ENCODE measurements at regions not wholly inside any gene's neighbourhood (a gene's known extent, or its start where the extent isn't known, plus 50 kb on each side); places are given as distances from the start of the nearest gene placed in this dataset.

DNA sequence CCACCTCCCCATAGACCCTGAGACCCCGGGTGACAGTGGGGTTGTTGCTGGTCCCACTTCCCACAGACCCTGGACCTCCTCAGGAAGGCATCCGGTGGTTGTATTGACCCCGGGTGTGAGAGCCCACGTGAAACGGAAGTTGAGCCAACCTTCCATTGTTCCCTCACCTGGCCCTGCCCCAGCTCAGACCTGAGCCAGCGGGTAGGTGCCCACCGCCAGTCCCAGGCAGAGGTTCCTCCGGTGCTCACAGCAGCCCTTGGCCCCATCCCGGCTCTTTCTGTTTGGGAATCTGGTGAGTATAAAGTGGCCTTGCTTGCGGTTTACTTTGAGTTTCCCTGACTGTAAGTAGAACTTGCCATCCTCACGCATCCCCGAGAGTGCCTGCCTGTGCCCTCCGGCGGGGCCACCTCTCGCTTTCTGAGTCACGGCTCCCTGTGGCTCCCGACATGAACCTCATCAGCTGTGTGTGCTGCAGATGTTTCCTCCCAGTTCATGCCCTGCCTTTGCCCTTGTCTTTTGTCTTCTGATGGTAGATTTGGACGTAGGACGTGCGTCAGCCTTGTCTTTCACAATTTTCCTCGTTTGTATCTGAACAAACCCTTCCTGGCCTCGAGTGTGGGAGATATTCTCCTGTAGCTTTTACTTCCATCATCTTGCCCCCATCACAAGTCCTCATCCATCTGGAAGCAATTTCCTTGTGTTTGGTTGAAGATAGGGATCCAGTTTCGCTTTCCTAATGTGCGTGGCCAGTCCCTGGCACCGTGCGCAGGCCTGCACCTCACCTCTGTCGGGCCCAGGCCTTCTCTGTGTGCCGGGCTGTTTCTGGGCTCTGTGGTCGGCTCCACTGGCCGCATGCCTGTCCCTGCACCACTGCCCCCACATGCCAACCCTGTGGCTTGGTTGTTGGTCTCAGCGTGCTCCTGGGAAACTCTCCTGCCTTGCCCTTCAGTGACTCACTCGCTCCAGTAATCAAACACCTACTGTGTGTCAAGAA is 76.0 kb downstream of the METRNL start:
- Histone ChIP-seq H3K9ac (ENCODE audit: control insufficient read depth, insufficient read depth, low read length) (no peak overlapping the region), H3K4me1 (ENCODE audit: control insufficient read depth, insufficient read depth, low read length) (no peaks in the 10 kb centered on the region), H2AFZ (ENCODE audit: control insufficient read depth, low read depth, low read length) (no peak overlapping the region), H3K27me3 (replicated peaks in 1 of 2; ENCODE audit: control insufficient read depth in 2 of 2, insufficient read depth in 2 of 2, low read length in 1 of 2) (no peaks in the 10 kb centered on the region), H3K79me2 (ENCODE audit: control insufficient read depth, insufficient read depth, low read length) (no peaks in the 10 kb centered on the region), H4K20me1 (ENCODE audit: control insufficient read depth, insufficient read depth) (no peaks in the 10 kb centered on the region), H3K36me3 (ENCODE audit: control insufficient read depth in 2 of 2, insufficient read depth in 2 of 2, low read length in 1 of 2) (no peaks in the 10 kb centered on the region), H3K27ac (ENCODE audit: control insufficient read depth, insufficient read depth) (no peak overlapping the region), H3K4me2 (ENCODE audit: control insufficient read depth, insufficient read depth) (no peak overlapping the region), H3K9me3 (replicated peaks; ENCODE audit: control insufficient read depth, insufficient read depth, low read length) (no peaks in the 10 kb centered on the region), H3K4me3 (no peak overlapping the region)
- CTCF ChIA-PET = interaction anchor here (1.1 kb wide), 1 partner anchor 17 kb away, joined by 5 read pairs; no protein-coding TSS in a partner anchor
- BruUV-seq (replicated peaks) = no TSS peak
- in situ Hi-C loops (cut with MboI) = no loop called here
- RAD21 ChIA-PET (ENCODE audit: unreplicated experiment) = no interaction called here
- DNase-seq (ENCODE audit: low read depth, low spot score) (no peak), ATAC-seq (no peak), FAIRE-seq (no peak)
- 40% methylated on average over 32 of the region's 32 CpGs for WGBS (ENCODE audit: insufficient coverage, insufficient replicate concordance, low lambda C conversion rate, missing lambda C conversion rate)
- POLR2A ChIA-PET = no interaction called here
- intact Hi-C loops (cut with micrococcal nuclease; ENCODE audit: unreplicated experiment) = no loop called here
- SMC1A ChIA-PET (ENCODE audit: uncharacterized antibody, unreplicated experiment) = no interaction called here
- no peak for TF ChIP-seq ZNF207 (IDR thresholded peaks at IDR 0.05; ENCODE audit: borderline replicate concordance)
- TF ChIP-seq KLF5 (IDR thresholded peaks at IDR 0.05; ENCODE audit: partially characterized antibody) = no peak
- TF ChIP-seq TCF7 (IDR thresholded peaks at IDR 0.05; ENCODE audit: borderline replicate concordance) = no peak
- TF ChIP-seq MXI1 (IDR thresholded peaks at IDR 0.05; ENCODE audit: low read depth, low read length) = no peak
- TF ChIP-seq RELA (IDR thresholded peaks at IDR 0.05; ENCODE audit: borderline replicate concordance, partially characterized antibody) = no peak
- TF ChIP-seq ZNF592 (IDR thresholded peaks at IDR 0.05) = no peak
- no peak for TF ChIP-seq DPF2 (IDR thresholded peaks at IDR 0.05)
- no peak for TF ChIP-seq IRF5 (IDR thresholded peaks at IDR 0.05; ENCODE audit: borderline replicate concordance)
- TF ChIP-seq MEF2A (IDR thresholded peaks at IDR 0.05; ENCODE audit: insufficient read depth, low read depth, low read length) = no peak
- TF ChIP-seq, protein P1, sequence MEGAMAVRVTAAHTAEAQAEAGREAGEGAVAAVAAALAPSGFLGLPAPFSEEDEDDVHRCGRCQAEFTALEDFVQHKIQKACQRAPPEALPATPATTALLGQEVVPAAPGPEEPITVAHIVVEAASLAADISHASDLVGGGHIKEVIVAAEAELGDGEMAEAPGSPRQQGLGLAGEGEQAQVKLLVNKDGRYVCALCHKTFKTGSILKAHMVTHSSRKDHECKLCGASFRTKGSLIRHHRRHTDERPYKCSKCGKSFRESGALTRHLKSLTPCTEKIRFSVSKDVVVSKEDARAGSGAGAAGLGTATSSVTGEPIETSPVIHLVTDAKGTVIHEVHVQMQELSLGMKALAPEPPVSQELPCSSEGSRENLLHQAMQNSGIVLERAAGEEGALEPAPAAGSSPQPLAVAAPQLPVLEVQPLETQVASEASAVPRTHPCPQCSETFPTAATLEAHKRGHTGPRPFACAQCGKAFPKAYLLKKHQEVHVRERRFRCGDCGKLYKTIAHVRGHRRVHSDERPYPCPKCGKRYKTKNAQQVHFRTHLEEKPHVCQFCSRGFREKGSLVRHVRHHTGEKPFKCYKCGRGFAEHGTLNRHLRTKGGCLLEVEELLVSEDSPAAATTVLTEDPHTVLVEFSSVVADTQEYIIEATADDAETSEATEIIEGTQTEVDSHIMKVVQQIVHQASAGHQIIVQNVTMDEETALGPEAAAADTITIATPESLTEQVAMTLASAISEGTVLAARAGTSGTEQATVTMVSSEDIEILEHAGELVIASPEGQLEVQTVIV (IDR thresholded peaks at IDR 0.05; ENCODE audit: borderline replicate concordance, partially characterized antibody) = no peak
- no peak for TF ChIP-seq RB1 (IDR thresholded peaks at IDR 0.05; ENCODE audit: borderline replicate concordance)
- no peak for TF ChIP-seq RUNX3 (IDR thresholded peaks at IDR 0.05; ENCODE audit: low read length)
- no peak for TF ChIP-seq TBL1XR1 (IDR thresholded peaks at IDR 0.05; ENCODE audit: low read depth, low read length)
- no peak for TF ChIP-seq ASH2L (IDR thresholded peaks at IDR 0.05; ENCODE audit: borderline replicate concordance, low read depth)

Data from GM12878 (cell line).